WERI-Rb-1 (cell line): ENCODE measurements at regions not wholly inside any gene's neighbourhood (a gene's known extent, or its start where the extent isn't known, plus 50 kb on each side); places are given as distances from the start of the nearest gene placed in this dataset.

Experiments used
- DNase-seq: peaks from one replicate; pipeline ENCODE4 v3.0.0-alpha.2; 2020
- H3K27ac ChIP-seq: fragments of 250-450 bp; sonication (Bioruptor Pico); 2 replicates; pipeline ENCODE4 v1.5.1; 2020; ENCODE audit warnings: mild to moderate bottlenecking, moderate library complexity
- H3K27me3 ChIP-seq: fragments of 250-450 bp; sonication (Bioruptor Pico); 2 replicates; pipeline ENCODE4 v1.5.1; 2021; ENCODE audit warnings: mild to moderate bottlenecking, low read depth, moderate library complexity; ENCODE audit not compliant: insufficient read depth, severe bottlenecking
- H3K36me3 ChIP-seq: fragments of 250-450 bp; sonication (Bioruptor Pico); 2 replicates; pipeline ENCODE4 v1.5.1; 2020; ENCODE audit warnings: mild to moderate bottlenecking, moderate library complexity
- H3K4me3 ChIP-seq: 2 replicates; pipeline ENCODE4 v1.5.1; 2011; ENCODE audit warnings: low read depth, mild to moderate bottlenecking, control low read depth, low read length
- H3K9me3 ChIP-seq: fragments of 250-450 bp; sonication (Bioruptor Pico); 2 replicates; pipeline ENCODE4 v1.5.1; 2021; ENCODE audit warnings: mild to moderate bottlenecking, moderate library complexity; ENCODE audit not compliant: severe bottlenecking
- TF ChIP-seq, protein P1 (sequence below): IDR thresholded peaks from 2 replicates; pipeline ENCODE4 v1.5.1; 2011; ENCODE audit warnings: low read depth, mild to moderate bottlenecking, control low read depth, inconsistent platforms, low read length

DNA sequence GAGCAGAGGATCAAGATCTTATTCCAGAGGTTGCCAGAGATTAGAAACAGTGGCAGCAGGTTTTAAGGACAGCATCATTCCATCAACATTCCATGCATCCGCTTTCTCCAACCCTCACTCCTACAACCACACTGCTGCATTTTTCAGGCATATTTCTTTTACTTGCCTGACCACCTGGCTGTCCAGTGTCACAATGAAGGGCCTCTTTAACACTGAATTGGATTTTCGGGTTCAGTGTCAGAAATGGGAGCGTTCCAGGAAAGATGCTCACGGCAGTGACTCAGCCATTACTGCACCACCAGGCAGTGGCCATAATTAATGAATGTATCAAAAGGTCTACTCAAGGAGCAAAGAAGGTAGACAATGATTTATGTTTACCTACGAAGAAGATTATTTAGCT, 200.4 kb upstream of the ESRRG start:
- no peak overlapping the region for H3K27ac ChIP-seq
- no peak for DNase-seq
- no peaks in the 10 kb centered on the region for H3K36me3 ChIP-seq
- no peaks in the 10 kb centered on the region for H3K27me3 ChIP-seq
- H3K9me3 ChIP-seq: no peaks in the 10 kb centered on the region
- TF ChIP-seq, protein P1, sequence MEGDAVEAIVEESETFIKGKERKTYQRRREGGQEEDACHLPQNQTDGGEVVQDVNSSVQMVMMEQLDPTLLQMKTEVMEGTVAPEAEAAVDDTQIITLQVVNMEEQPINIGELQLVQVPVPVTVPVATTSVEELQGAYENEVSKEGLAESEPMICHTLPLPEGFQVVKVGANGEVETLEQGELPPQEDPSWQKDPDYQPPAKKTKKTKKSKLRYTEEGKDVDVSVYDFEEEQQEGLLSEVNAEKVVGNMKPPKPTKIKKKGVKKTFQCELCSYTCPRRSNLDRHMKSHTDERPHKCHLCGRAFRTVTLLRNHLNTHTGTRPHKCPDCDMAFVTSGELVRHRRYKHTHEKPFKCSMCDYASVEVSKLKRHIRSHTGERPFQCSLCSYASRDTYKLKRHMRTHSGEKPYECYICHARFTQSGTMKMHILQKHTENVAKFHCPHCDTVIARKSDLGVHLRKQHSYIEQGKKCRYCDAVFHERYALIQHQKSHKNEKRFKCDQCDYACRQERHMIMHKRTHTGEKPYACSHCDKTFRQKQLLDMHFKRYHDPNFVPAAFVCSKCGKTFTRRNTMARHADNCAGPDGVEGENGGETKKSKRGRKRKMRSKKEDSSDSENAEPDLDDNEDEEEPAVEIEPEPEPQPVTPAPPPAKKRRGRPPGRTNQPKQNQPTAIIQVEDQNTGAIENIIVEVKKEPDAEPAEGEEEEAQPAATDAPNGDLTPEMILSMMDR: no peak
- no peak overlapping the region for H3K4me3 ChIP-seq

DNA sequence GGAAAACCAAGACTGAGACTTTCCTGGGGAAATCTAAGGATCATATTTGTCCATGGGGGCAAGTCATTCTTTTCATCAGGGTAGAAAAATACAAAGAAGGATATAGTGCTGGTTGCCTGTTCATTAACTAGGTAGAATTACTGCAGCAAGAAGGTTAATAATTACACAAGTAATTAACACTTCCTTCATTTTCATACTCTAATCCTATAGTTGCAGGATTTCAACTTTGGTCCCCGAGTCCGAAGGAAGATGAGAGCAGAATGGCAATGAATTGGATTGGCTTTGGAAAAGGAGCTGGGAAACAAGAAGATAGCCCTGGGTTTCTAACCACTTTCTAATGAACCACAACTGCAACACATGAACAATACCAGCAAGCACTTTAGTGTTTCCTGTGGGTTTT, 199.2 kb upstream of the ESRRG start:
- H3K4me3 ChIP-seq: no peak overlapping the region
- H3K27ac ChIP-seq: no peak overlapping the region
- DNase-seq: no peak
- no peaks in the 10 kb centered on the region for H3K36me3 ChIP-seq
- no peaks in the 10 kb centered on the region for H3K27me3 ChIP-seq
- H3K9me3 ChIP-seq: no peaks in the 10 kb centered on the region
- TF ChIP-seq, protein P1: no peak

DNA sequence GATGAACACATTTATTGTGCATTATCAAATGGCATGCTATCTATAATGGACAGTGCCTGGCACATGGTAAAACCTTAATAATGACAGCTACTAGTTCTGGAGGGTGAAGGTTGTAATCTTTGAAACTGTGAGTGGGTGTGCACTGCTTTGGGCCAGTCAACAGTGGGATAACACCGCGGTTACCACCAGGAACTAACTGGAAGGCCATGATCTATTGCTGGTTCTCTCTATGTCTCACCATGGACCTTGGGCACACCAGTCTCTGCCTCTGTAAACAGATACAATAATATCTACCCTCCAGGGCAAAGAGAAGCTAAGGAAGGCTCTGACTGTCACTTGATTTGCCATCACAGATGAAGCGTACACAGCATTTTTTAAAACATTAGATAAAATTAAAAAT, 198.6 kb upstream of the ESRRG start:
- H3K4me3 ChIP-seq: no peak overlapping the region
- no peaks in the 10 kb centered on the region for H3K9me3 ChIP-seq
- H3K27ac ChIP-seq: no peak overlapping the region
- H3K36me3 ChIP-seq: no peaks in the 10 kb centered on the region
- TF ChIP-seq, protein P1: no peak
- no peaks in the 10 kb centered on the region for H3K27me3 ChIP-seq
- no peak for DNase-seq

DNA sequence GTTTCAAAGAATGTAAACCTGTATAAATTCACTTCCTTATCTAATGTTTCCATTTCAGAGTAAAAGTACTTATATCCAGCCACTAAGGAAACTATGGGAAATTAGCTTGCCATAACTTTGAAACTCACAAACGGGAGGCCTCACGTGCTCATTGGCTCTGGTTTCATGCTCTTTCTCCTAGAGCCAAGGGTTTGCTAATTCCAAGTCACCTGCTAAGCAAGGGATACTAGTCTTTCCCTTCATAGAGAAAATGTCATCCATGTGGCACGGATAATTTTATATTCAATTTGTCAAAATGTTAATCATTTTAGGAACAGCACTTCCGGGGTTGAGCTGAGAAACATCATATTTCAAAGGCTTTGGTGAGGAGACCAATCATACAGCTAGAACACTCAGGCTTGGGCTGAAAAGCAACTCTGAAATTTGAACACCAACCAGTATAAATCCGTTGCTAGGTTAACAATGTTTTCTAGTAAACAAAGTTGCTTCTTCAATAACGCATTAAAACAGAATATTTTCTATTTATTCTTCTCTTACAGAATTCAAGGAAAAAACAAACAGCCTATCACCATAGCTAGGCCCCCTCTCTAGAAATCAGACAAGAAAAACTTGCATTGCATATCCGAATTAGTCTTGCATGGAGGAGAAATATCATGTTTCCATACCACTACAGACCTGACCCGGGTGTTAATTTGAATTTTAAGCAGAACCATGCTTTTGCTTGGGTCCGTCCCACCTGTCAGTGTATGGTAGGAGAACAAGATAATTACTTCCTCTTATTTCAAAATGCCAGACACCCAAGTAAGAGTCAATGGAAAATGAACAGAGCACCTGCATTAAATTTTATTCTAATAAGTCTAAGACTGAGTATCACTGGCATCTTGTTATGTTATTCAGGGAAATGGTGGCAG, 196.1 kb upstream of the ESRRG start:
- no peak overlapping the region for H3K27ac ChIP-seq
- H3K27me3 ChIP-seq: no peaks in the 10 kb centered on the region
- H3K9me3 ChIP-seq: no peaks in the 10 kb centered on the region
- DNase-seq: no peak
- TF ChIP-seq, protein P1: no peak
- H3K4me3 ChIP-seq: no peak overlapping the region
- no peaks in the 10 kb centered on the region for H3K36me3 ChIP-seq

DNA sequence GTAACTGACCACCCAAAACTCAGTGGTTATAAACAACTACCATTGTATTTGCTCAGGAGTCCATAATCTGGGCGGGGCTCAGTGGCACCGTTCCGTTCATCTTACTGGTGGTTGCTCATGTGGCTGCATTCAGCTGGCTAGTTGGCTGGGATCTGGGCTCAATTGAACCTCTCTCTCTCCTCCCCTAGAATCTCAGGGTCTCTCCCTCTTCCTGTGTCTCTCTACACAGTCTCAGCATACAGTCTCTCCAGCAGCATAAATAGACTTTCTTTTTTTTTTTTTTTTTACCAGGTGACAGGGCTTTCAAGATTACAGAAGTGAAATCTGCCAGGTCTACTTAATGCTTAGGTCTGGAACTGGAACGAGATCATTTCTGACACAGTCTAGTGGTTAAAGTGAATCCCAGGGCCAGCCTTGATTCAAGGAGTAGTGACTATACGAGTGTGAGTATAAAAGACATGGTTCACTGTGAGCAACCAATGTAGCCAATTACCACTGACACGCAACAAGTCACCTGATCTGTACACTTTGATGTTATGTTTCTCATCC, 193.7 kb upstream of the ESRRG start:
- H3K4me3 ChIP-seq: no peak overlapping the region
- H3K27ac ChIP-seq: no peak overlapping the region
- no peaks in the 10 kb centered on the region for H3K36me3 ChIP-seq
- DNase-seq: no peak
- no peaks in the 10 kb centered on the region for H3K9me3 ChIP-seq
- H3K27me3 ChIP-seq: no peaks in the 10 kb centered on the region
- TF ChIP-seq, protein P1: no peak
